Caco-2 (cell line): ENCODE measurements at regions not wholly inside any gene's neighbourhood (a gene's known extent, or its start where the extent isn't known, plus 50 kb on each side); places are given as distances from the start of the nearest gene placed in this dataset.

Experiments
- BruUV-seq: library from RNA; stranded (reverse); fragments of 400-500 nt; replicated peaks from 2 replicates; lab custom pipeline; 2021; lab: Mats Ljungman, UMichigan
- CTCF ChIA-PET: fragments of 300-600 bp; sonication (Branson Sonifier 250); formaldehyde crosslinking; loops from one replicate; lab custom pipeline; 2022; ENCODE audit warnings: antibody characterized with exemption; lab: Charles Lee
- POLR2A ChIA-PET: fragments of 300-600 bp; sonication (Branson Sonifier 250); formaldehyde crosslinking; loops from one replicate; lab custom pipeline; 2022; ENCODE audit warnings: antibody characterized with exemption; lab: Charles Lee
- DNase-seq, 2 experiments: peaks; one replicate each; pipeline versions ENCODE4 v3.0.0 to v3.0.0-alpha.2; 2020 to 2022
- H3K27me3 ChIP-seq: replicated peaks from 2 replicates; pipeline ENCODE4 v1.6.0; 2011; ENCODE audit warnings: low read length; ENCODE audit not compliant: control insufficient read depth, insufficient read depth
- H3K36me3 ChIP-seq: 2 replicates; pipeline ENCODE4 v1.5.1; 2011; ENCODE audit warnings: low read length; ENCODE audit not compliant: control insufficient read depth, insufficient read depth
- H3K4me1 ChIP-seq: fragments of 250-450 bp; sonication (Bioruptor Pico); 2 replicates; pipeline ENCODE4 v1.5.1; 2020; ENCODE audit warnings: mild to moderate bottlenecking
- H3K4me3 ChIP-seq: 2 replicates; pipeline ENCODE4 v1.5.1; 2011; ENCODE audit warnings: low read depth, mild to moderate bottlenecking, control low read depth, low read length
- H3K9me3 ChIP-seq: fragments of 250-450 bp; sonication (Bioruptor Pico); 2 replicates; pipeline ENCODE4 v1.5.1; 2020; ENCODE audit warnings: mild to moderate bottlenecking, moderate library complexity
- H3K27ac Mint-ChIP-seq: one replicate; pipeline ENCODE4 v1.8.0; 2022; ENCODE audit warnings: mixed read lengths; ENCODE audit not compliant: unreplicated experiment
- H3K27me3 Mint-ChIP-seq: one replicate; pipeline ENCODE4 v1.8.0; 2022; ENCODE audit warnings: mixed read lengths; ENCODE audit not compliant: insufficient read depth, unreplicated experiment
- H3K36me3 Mint-ChIP-seq: one replicate; pipeline ENCODE4 v1.8.0; 2022; ENCODE audit warnings: mild to moderate bottlenecking, mixed read lengths; ENCODE audit not compliant: insufficient read depth, unreplicated experiment
- H3K4me1 Mint-ChIP-seq: one replicate; pipeline ENCODE4 v1.8.0; 2022; ENCODE audit warnings: low read depth, mixed read lengths; ENCODE audit not compliant: unreplicated experiment
- H3K4me3 Mint-ChIP-seq: one replicate; pipeline ENCODE4 v1.8.0; 2022; ENCODE audit warnings: mild to moderate bottlenecking, moderate library complexity, mixed read lengths; ENCODE audit not compliant: unreplicated experiment
- H3K9me3 Mint-ChIP-seq: one replicate; pipeline ENCODE4 v1.8.0; 2022; ENCODE audit warnings: mixed read lengths; ENCODE audit not compliant: unreplicated experiment
- CTCF ChIP-seq, 2 experiments: fragments of 200-600 bp in 1 of 2; IDR thresholded peaks; 1 replicate in 1 of 2; 2 replicates in 1 of 2; pipeline versions ENCODE4 v1.5.1 to v1.8.0; 2011 to 2022; ENCODE audit warnings: antibody characterized with exemption in 1 of 2, control low read depth in 1 of 2, inconsistent platforms in 1 of 2, low read depth in 1 of 2, low read length in 1 of 2, mild to moderate bottlenecking in 1 of 2, moderate library complexity in 1 of 2; ENCODE audit not compliant: insufficient read depth in 1 of 2, severe bottlenecking in 1 of 2, unreplicated experiment in 1 of 2
- intact Hi-C: fragments of 100-400 bp; cut with micrococcal nuclease; formaldehyde crosslinking; loops from one replicate; pipeline ENCODE4 v1.10.0; 2022; ENCODE audit not compliant: unreplicated experiment

- TF ChIP-seq CTCF (IDR thresholded peaks at IDR 0.05; ENCODE audit: insufficient read depth in 1 of 2, low read depth in 1 of 2, low read length in 1 of 2, severe bottlenecking in 1 of 2, unreplicated experiment in 1 of 2): no peak
- intact Hi-C loops: no loop called here
- BruUV-seq: no TSS peak
These were observed 576.5 kb upstream of the EDIL3 start for GRCh38 chr5:84961193-84961592.

GRCh38 chr5:84961903-84962302 lies 577.2 kb upstream of the EDIL3 start:
- ChIA-PET POLR2A (no interaction called here), CTCF (no interaction called here)
- Mint-ChIP-seq H3K27me3 (no peaks in the 10 kb centered on the region), H3K4me1 (no peaks in the 10 kb centered on the region), H3K4me3 (no peak overlapping the region), H3K36me3 (no peaks in the 10 kb centered on the region), H3K27ac (no peak overlapping the region), H3K9me3 (no peaks in the 10 kb centered on the region)
- no peak overlapping the region for H3K4me3 ChIP-seq
- TF ChIP-seq CTCF (IDR thresholded peaks at IDR 0.05; ENCODE audit: insufficient read depth in 1 of 2, low read depth in 1 of 2, low read length in 1 of 2, severe bottlenecking in 1 of 2, unreplicated experiment in 1 of 2): no peak
- BruUV-seq: no TSS peak
- no peaks in the 10 kb centered on the region for H3K4me1 ChIP-seq
- H3K27me3 ChIP-seq: no peaks in the 10 kb centered on the region
- H3K9me3 ChIP-seq: no peaks in the 10 kb centered on the region
- intact Hi-C loops: no loop called here
- no peak for DNase-seq
- H3K36me3 ChIP-seq: no peaks in the 10 kb centered on the region

More at GRCh38 chr5:84961193-84961592, 576.5 kb upstream of the EDIL3 start:
- Histone ChIP-seq H3K4me1 (no peaks in the 10 kb centered on the region), H3K36me3 (no peaks in the 10 kb centered on the region), H3K9me3 (no peaks in the 10 kb centered on the region), H3K4me3 (no peak overlapping the region), H3K27me3 (no peaks in the 10 kb centered on the region)
- no peak for DNase-seq
- CTCF ChIA-PET: no interaction called here
- POLR2A ChIA-PET: no interaction called here
- H3K9me3 Mint-ChIP-seq: no peaks in the 10 kb centered on the region
- no peak overlapping the region for H3K27ac Mint-ChIP-seq
- no peaks in the 10 kb centered on the region for H3K27me3 Mint-ChIP-seq
- H3K4me1 Mint-ChIP-seq: no peaks in the 10 kb centered on the region
- H3K36me3 Mint-ChIP-seq: no peaks in the 10 kb centered on the region
- no peak overlapping the region for H3K4me3 Mint-ChIP-seq

GRCh38 chr5:84983093-84983492 lies 598.4 kb upstream of the EDIL3 start:
- CTCF ChIA-PET: no interaction called here
- POLR2A ChIA-PET: no interaction called here
- Histone ChIP-seq H3K27me3 (no peaks in the 10 kb centered on the region), H3K4me3 (no peak overlapping the region), H3K36me3 (no peaks in the 10 kb centered on the region), H3K9me3 (no peaks in the 10 kb centered on the region), H3K4me1 (no peaks in the 10 kb centered on the region)
- no peaks in the 10 kb centered on the region for H3K36me3 Mint-ChIP-seq
- no peak overlapping the region for H3K4me3 Mint-ChIP-seq
- no peak for TF ChIP-seq CTCF (IDR thresholded peaks at IDR 0.05; ENCODE audit: insufficient read depth in 1 of 2, low read depth in 1 of 2, low read length in 1 of 2, severe bottlenecking in 1 of 2, unreplicated experiment in 1 of 2)
- no TSS peak for BruUV-seq
- no peak for DNase-seq
- H3K27ac Mint-ChIP-seq: no peak overlapping the region
- intact Hi-C loops: no loop called here
- no peaks in the 10 kb centered on the region for H3K9me3 Mint-ChIP-seq
- H3K4me1 Mint-ChIP-seq: no peaks in the 10 kb centered on the region
- H3K27me3 Mint-ChIP-seq: no peaks in the 10 kb centered on the region
